Mesenchymal stem cell (in vitro differentiated cells and primary cell): ENCODE measurements at regions not wholly inside any gene's neighbourhood (a gene's known extent, or its start where the extent isn't known, plus 50 kb on each side); places are given as distances from the start of the nearest gene placed in this dataset.
"Not testable (repeated sequence)": the region's sequence is repeated elsewhere in the genome, so short reads cannot be mapped to it uniquely, and the experiment has no call there.

Source experiments
- DNase-seq: peaks from one replicate; pipeline ENCODE4 v3.0.0-alpha.2; 2013
- H2AFZ ChIP-seq: one replicate; pipeline ENCODE4 v1.6.1; 2013; ENCODE audit warnings: low read depth, mild to moderate bottlenecking, control low read depth, inconsistent platforms, low read length, moderate library complexity
- H2AK5ac ChIP-seq: 2 replicates; pipeline ENCODE4 v1.6.1; 2013; ENCODE audit warnings: low read length, moderate library complexity, mild to moderate bottlenecking, inconsistent platforms; ENCODE audit not compliant: severe bottlenecking
- H2BK120ac ChIP-seq: one replicate; pipeline ENCODE4 v1.6.1; 2013; ENCODE audit warnings: low read depth, mild to moderate bottlenecking, inconsistent platforms, low read length, moderate library complexity
- H2BK12ac ChIP-seq, 2 experiments: one replicate each; pipeline ENCODE4 v1.6.1; 2013; ENCODE audit warnings: inconsistent platforms in 2 of 2, low read length in 2 of 2, mild to moderate bottlenecking in 2 of 2, moderate library complexity in 2 of 2, control low read depth in 1 of 2
- H2BK15ac ChIP-seq: one replicate; pipeline ENCODE4 v1.6.1; 2013; ENCODE audit warnings: mild to moderate bottlenecking, low read depth, inconsistent platforms; ENCODE audit not compliant: poor library complexity, severe bottlenecking
- H2BK5ac ChIP-seq: 2 replicates; pipeline ENCODE4 v1.6.1; 2013; ENCODE audit warnings: low read depth, mild to moderate bottlenecking, low read length, control low read depth, inconsistent platforms; ENCODE audit not compliant: poor library complexity, severe bottlenecking
- H3K14ac ChIP-seq, 2 experiments: one replicate each; pipeline ENCODE4 v1.6.1; 2013; ENCODE audit warnings: inconsistent platforms in 2 of 2, low read length in 2 of 2, control low read depth in 1 of 2, mild to moderate bottlenecking in 1 of 2, moderate library complexity in 1 of 2
- H3K18ac ChIP-seq, 2 experiments: one replicate each; pipeline ENCODE4 v1.6.1; 2013; ENCODE audit warnings: inconsistent platforms in 2 of 2, low read length in 2 of 2, control low read depth in 1 of 2, low read depth in 1 of 2, mild to moderate bottlenecking in 1 of 2
- H3K23ac ChIP-seq, 2 experiments: one replicate each; pipeline ENCODE4 v1.6.1; 2013; ENCODE audit warnings: inconsistent platforms in 2 of 2, low read length in 2 of 2, mild to moderate bottlenecking in 2 of 2, moderate library complexity in 2 of 2, control low read depth in 1 of 2
- H3K27ac ChIP-seq: 2 replicates; pipeline ENCODE4 v1.5.1; 2013; ENCODE audit warnings: mild to moderate bottlenecking, moderate library complexity, low read length, control low read depth, inconsistent platforms; ENCODE audit not compliant: poor library complexity, severe bottlenecking
- H3K27me3 ChIP-seq, 2 experiments: 2 replicates each; pipeline versions ENCODE4 v1.6.1 to v1.7.0; 2013; ENCODE audit warnings: low read length in 2 of 2, mild to moderate bottlenecking in 2 of 2, moderate library complexity in 2 of 2, control low read depth in 1 of 2, inconsistent platforms in 1 of 2; ENCODE audit not compliant: control insufficient read depth in 1 of 2, insufficient read depth in 1 of 2
- H3K36me3 ChIP-seq, 2 experiments: 2 replicates each; pipeline versions ENCODE4 v1.6.1 to v1.7.0; 2013; ENCODE audit warnings: low read length in 2 of 2, control low read depth in 1 of 2, inconsistent platforms in 1 of 2, low read depth in 1 of 2, mild to moderate bottlenecking in 1 of 2; ENCODE audit not compliant: insufficient read depth in 2 of 2, control insufficient read depth in 1 of 2
- H3K4ac ChIP-seq, 2 experiments: one replicate each; pipeline ENCODE4 v1.6.1; 2013; ENCODE audit warnings: inconsistent platforms in 2 of 2, low read length in 2 of 2, mild to moderate bottlenecking in 2 of 2, moderate library complexity in 2 of 2, control low read depth in 1 of 2, low read depth in 1 of 2
- H3K4me1 ChIP-seq: 2 replicates; pipeline ENCODE4 v1.6.1; 2013; ENCODE audit warnings: low read depth, low read length, control low read depth; ENCODE audit not compliant: control insufficient read depth, insufficient read depth
- H3K4me2 ChIP-seq: 2 replicates; pipeline ENCODE4 v1.6.1; 2013; ENCODE audit warnings: low read length, mild to moderate bottlenecking, inconsistent platforms; ENCODE audit not compliant: poor library complexity, severe bottlenecking
- H3K4me3 ChIP-seq, 2 experiments: 2 replicates each; pipeline versions ENCODE4 v1.5.1 to v1.7.0; 2013; ENCODE audit warnings: low read length in 2 of 2, mild to moderate bottlenecking in 2 of 2, control low read depth in 1 of 2, low read depth in 1 of 2; ENCODE audit not compliant: insufficient read depth in 1 of 2
- H3K79me1 ChIP-seq: replicated peaks from 2 replicates; pipeline ENCODE4 v1.6.1; 2013; ENCODE audit warnings: mild to moderate bottlenecking, control low read depth, low read length, inconsistent platforms; ENCODE audit not compliant: poor library complexity, severe bottlenecking
- H3K9ac ChIP-seq: 2 replicates; pipeline ENCODE4 v1.7.0; 2013; ENCODE audit warnings: mild to moderate bottlenecking, low read length, moderate library complexity
- H3K9me3 ChIP-seq: 2 replicates; pipeline ENCODE4 v1.7.0; 2013; ENCODE audit warnings: mild to moderate bottlenecking, low read length; ENCODE audit not compliant: control insufficient read depth
- H4K8ac ChIP-seq: one replicate; pipeline ENCODE4 v1.6.1; 2013; ENCODE audit warnings: inconsistent platforms, mild to moderate bottlenecking, low read length, moderate library complexity
- H4K91ac ChIP-seq: one replicate; pipeline ENCODE4 v1.6.1; 2013; ENCODE audit warnings: mild to moderate bottlenecking, low read length, inconsistent platforms
- WGBS: methylation state at CpG from one replicate; pipeline ENCODE4 v1.1.7; 2013; ENCODE audit warnings: mixed read lengths; 5-methylcytosine and 5-hydroxymethylcytosine counted together

- H3K9me3 ChIP-seq: no peaks in the 10 kb centered on the region
- no peak overlapping the region for H2BK120ac ChIP-seq
- 83% methylated on average over 4 of the region's 5 CpGs for WGBS
These were observed 487.0 kb downstream of the CD109 start for GRCh38 chr6:74182992-74183391.

GRCh38 chr6:74181471-74181870 is 485.5 kb downstream of the CD109 start:
- no peak overlapping the region for H3K14ac ChIP-seq
- no peak overlapping the region for H3K4me3 ChIP-seq
- H3K4me1 ChIP-seq: no peaks in the 10 kb centered on the region
- H3K9me3 ChIP-seq: no peaks in the 10 kb centered on the region
- no peak overlapping the region for H2BK12ac ChIP-seq
- no peak overlapping the region for H3K27ac ChIP-seq
- no peak overlapping the region for H2AFZ ChIP-seq
- no peak overlapping the region for H3K4ac ChIP-seq
- no peak overlapping the region for H3K9ac ChIP-seq
- no peak for DNase-seq
- no peak overlapping the region for H4K8ac ChIP-seq
- H3K36me3 ChIP-seq: no peaks in the 10 kb centered on the region
- no peaks in the 10 kb centered on the region for H3K79me1 ChIP-seq
- no peak overlapping the region for H2BK15ac ChIP-seq
- H3K23ac ChIP-seq: no peak overlapping the region
- H3K27me3 ChIP-seq: no peaks in the 10 kb centered on the region
- no peak overlapping the region for H2BK120ac ChIP-seq
- no peak overlapping the region for H4K91ac ChIP-seq
- no peak overlapping the region for H3K18ac ChIP-seq
- no peak overlapping the region for H2BK5ac ChIP-seq
- H2AK5ac ChIP-seq: no peak overlapping the region
- no peak overlapping the region for H3K4me2 ChIP-seq

More at GRCh38 chr6:74182992-74183391, 487.0 kb downstream of the CD109 start:
- no peak for DNase-seq
- Histone ChIP-seq H2AK5ac (no peak overlapping the region), H3K9ac (no peak overlapping the region), H3K4me2 (no peak overlapping the region), H3K4me3 (no peak overlapping the region), H3K79me1 (no peaks in the 10 kb centered on the region), H2BK12ac (no peak overlapping the region), H2BK5ac (no peak overlapping the region), H3K14ac (no peak overlapping the region), H3K18ac (peak overlapping the region in 1 of 2 experiments; percentile 11), H3K23ac (no peak overlapping the region), H3K36me3 (no peaks in the 10 kb centered on the region), H3K27ac (no peak overlapping the region), H4K91ac (no peak overlapping the region), H3K4ac (no peak overlapping the region), H3K4me1 (no peaks in the 10 kb centered on the region), H4K8ac (no peak overlapping the region), H2AFZ (no peak overlapping the region), H2BK15ac (no peak overlapping the region), H3K27me3 (no peaks in the 10 kb centered on the region)

- Histone ChIP-seq H3K27ac (no peak overlapping the region), H4K8ac (no peak overlapping the region), H3K18ac (no peak overlapping the region), H3K4me1 (peaks cover 2% of the 10 kb centered on the region), H3K9me3 (no peaks in the 10 kb centered on the region), H3K4ac (no peak overlapping the region), H2BK5ac (no peak overlapping the region), H3K4me3 (no peak overlapping the region), H2BK15ac (peak overlapping the region; percentile 41), H3K79me1 (no peaks in the 10 kb centered on the region), H2BK120ac (no peak overlapping the region), H3K14ac (no peak overlapping the region), H2BK12ac (no peak overlapping the region), H4K91ac (no peak overlapping the region), H3K36me3 (no peaks in the 10 kb centered on the region), H3K9ac (no peak overlapping the region), H3K23ac (no peak overlapping the region), H3K4me2 (no peak overlapping the region), H3K27me3 (no peaks in the 10 kb centered on the region), H2AK5ac (no peak overlapping the region), H2AFZ (no peak overlapping the region)
- peak; percentile 27 for DNase-seq
- 84% methylated on average over 2 of the region's 4 CpGs for WGBS
These were observed 481.5 kb downstream of the CD109 start for GRCh38 chr6:74177506-74177905.

GRCh38 chr6:74170550-74170949 is 474.5 kb downstream of the CD109 start:
- no CpG with 5 or more reads among the region's 2 CpGs for WGBS
- not testable (repeated sequence) for H2BK12ac ChIP-seq, H2AFZ ChIP-seq, H3K23ac ChIP-seq, H2AK5ac ChIP-seq, H2BK120ac ChIP-seq, H3K79me1 ChIP-seq, H4K91ac ChIP-seq, H3K18ac ChIP-seq, H3K9ac ChIP-seq, H3K4me3 ChIP-seq, H3K27me3 ChIP-seq, H3K9me3 ChIP-seq, H3K36me3 ChIP-seq, H3K4ac ChIP-seq, H2BK5ac ChIP-seq, DNase-seq, H3K4me2 ChIP-seq, H3K14ac ChIP-seq, H4K8ac ChIP-seq, H3K27ac ChIP-seq, H2BK15ac ChIP-seq, H3K4me1 ChIP-seq
